Gastroesophageal sphincter (tissue), 4 donors: ENCODE measurements at regions not wholly inside any gene's neighbourhood (a gene's known extent, or its start where the extent isn't known, plus 50 kb on each side); places are given as distances from the start of the nearest gene placed in this dataset.

Experiments
- ATAC-seq: fragments of 150-250 bp; one replicate; pipeline ENCODE4 v1.9.1; 2016; ENCODE audit warnings: mild to moderate bottlenecking, moderate library complexity
- H3K27ac ChIP-seq, 4 donors: fragments of 200-600 bp; sonication (generic) in 3 of 4; 1 replicate in 3 of 4; 2 replicates in 1 of 4; pipeline ENCODE4 v1.5.1; 2016 to 2019
- H3K27me3 ChIP-seq: fragments of 200-600 bp; sonication (generic); one replicate; pipeline ENCODE4 v1.5.1; 2019
- H3K36me3 ChIP-seq, 2 donors: fragments of 200-600 bp; sonication (generic); one replicate each; pipeline ENCODE4 v1.5.1; 2019; ENCODE audit warnings: control low read depth in 1 of 2
- H3K4me1 ChIP-seq, 3 donors: fragments of 200-600 bp; sonication (generic); 1 replicate in 2 of 3; 2 replicates in 1 of 3; pipeline ENCODE4 v1.5.1; 2016 to 2019; ENCODE audit warnings: control low read depth in 2 of 3
- H3K4me3 ChIP-seq, 2 donors: fragments of 200-600 bp; sonication (generic); one replicate each; pipeline ENCODE4 v1.5.1; 2019; ENCODE audit warnings: mild to moderate bottlenecking in 1 of 2, moderate library complexity in 1 of 2
- H3K9me3 ChIP-seq, 3 donors: fragments of 200-600 bp; sonication (generic); one replicate each; pipeline ENCODE4 v1.5.1; 2017 to 2019; ENCODE audit warnings: control low read depth in 2 of 3
- CTCF ChIP-seq, 4 experiments: fragments of 200-600 bp in 2 of 4; fragments of 450-650 bp in 2 of 4; sonication (generic) in 1 of 4; IDR thresholded peaks; one replicate each; pipeline ENCODE4 v1.5.1; 2017 to 2019; ENCODE audit warnings: antibody characterized with exemption in 4 of 4, mild to moderate bottlenecking in 2 of 4, moderate library complexity in 2 of 4
- EP300 ChIP-seq: sonication (generic); formaldehyde crosslinking; IDR thresholded peaks from one replicate; pipeline ENCODE4 v1.6.1; 2017; ENCODE audit warnings: antibody characterized with exemption, mild to moderate bottlenecking
- POLR2A ChIP-seq, 2 donors: fragments of 450-650 bp; IDR thresholded peaks; one replicate each; pipeline ENCODE4 v1.6.1; 2017; ENCODE audit warnings: antibody characterized with exemption in 2 of 2, mild to moderate bottlenecking in 2 of 2, moderate library complexity in 1 of 2
- POLR2AphosphoS5 ChIP-seq: sonication (generic); formaldehyde crosslinking; IDR thresholded peaks from one replicate; pipeline ENCODE4 v1.6.1; 2017; ENCODE audit warnings: antibody characterized with exemption
- WGBS, 2 donors: methylation state at CpG; one replicate each; pipeline ENCODE4 v1.1.5; 2018; ENCODE audit warnings: low coverage in 1 of 2; 5-methylcytosine and 5-hydroxymethylcytosine counted together

DNA sequence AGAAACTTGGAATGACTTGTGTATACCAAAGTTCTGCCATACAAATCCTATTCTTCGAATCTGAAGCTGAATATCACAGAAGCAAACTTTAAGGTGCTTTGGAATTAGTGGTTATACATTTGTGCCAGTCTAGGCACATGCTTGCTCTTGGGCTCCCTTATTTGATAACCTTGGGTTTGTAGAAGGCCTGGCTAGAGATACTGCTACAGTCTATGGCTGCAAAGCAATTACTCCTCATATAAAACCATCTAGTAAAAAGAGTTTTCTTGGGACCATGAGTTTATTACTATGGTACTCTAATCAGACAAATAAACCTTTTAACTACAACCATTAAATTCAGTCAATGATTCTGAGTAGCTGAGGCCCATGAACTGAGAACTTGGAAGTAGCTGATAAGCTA lies 92.5 kb upstream of the SLC13A1 start:
- H3K27ac ChIP-seq: no peak overlapping the region
- H3K4me3 ChIP-seq: no peak overlapping the region
- H3K4me1 ChIP-seq: no peaks in the 10 kb centered on the region
- WGBS, 2 donors: 73 to 100% methylated on average over 1 of the region's 1 CpG
- ATAC-seq: no peak
- no peaks in the 10 kb centered on the region for H3K9me3 ChIP-seq
- no peaks in the 10 kb centered on the region for H3K36me3 ChIP-seq
- H3K27me3 ChIP-seq: no peaks in the 10 kb centered on the region
- no peak for TF ChIP-seq CTCF (IDR thresholded peaks at IDR 0.05)
- no peak for TF ChIP-seq POLR2AphosphoS5
- TF ChIP-seq EP300: no peak
- TF ChIP-seq POLR2A (IDR thresholded peaks at IDR 0.05): no peak

DNA sequence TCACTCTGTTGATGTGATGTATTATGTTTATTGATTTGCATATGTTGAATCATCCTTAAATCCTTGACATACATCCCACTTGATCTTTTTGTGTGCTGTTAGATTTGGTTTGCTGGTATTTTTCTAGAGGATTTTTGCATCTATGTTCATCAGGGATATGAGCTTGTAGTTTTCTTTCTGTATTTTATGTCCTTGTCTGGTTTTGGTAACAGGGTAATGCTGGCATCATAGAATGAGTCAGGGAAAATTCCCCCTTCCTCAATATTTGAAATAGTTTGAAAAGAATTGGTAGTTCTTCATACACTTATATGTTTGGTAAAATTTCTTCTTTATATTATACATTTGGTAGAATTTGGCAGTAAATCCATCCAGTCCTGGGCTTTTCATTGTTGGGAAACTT lies 89.4 kb upstream of the SLC13A1 start:
- TF ChIP-seq CTCF (IDR thresholded peaks at IDR 0.05) (no peak), POLR2AphosphoS5 (no peak), POLR2A (IDR thresholded peaks at IDR 0.05) (no peak), EP300 (no peak)
- Histone ChIP-seq H3K9me3 (no peaks in the 10 kb centered on the region), H3K36me3 (no peaks in the 10 kb centered on the region), H3K27me3 (no peaks in the 10 kb centered on the region), H3K4me1 (no peaks in the 10 kb centered on the region), H3K4me3 (no peak overlapping the region), H3K27ac (no peak overlapping the region)
- no peak for ATAC-seq

DNA sequence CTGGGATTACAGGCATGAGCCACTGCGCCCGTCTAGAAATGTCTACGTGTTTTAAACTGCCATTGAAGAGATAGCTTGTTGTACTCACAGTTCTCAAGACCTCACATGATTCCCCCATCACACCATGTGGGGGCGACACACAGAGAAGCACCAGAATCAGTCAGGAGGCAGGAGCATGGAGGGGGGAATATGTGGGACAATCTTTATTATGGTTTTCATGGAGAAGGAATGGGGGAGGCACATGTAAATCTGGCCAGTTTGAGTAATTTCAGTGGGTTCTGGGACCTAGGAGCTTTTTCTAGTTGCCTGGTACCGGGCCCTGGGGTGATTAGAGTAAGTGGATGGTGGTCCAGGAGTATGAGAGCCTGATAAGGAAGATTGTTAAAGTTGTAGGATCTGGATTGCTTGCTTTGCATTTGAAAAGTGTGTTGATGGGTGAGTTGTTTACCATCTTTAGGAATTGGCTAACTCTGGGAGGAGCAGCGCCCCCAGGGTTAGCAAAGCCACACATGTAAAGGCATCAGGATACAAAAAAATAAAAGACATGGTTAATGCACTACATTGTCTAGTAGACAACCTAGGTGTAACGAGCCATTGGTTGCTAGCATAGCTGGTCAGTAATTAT lies 85.4 kb upstream of the SLC13A1 start:
- Histone ChIP-seq H3K4me1 (no peaks in the 10 kb centered on the region), H3K27me3 (no peaks in the 10 kb centered on the region), H3K27ac (no peak overlapping the region), H3K36me3 (no peaks in the 10 kb centered on the region), H3K9me3 (no peaks in the 10 kb centered on the region), H3K4me3 (no peak overlapping the region)
- WGBS, 2 donors: 56 to 65% methylated on average over 3 to 4 of the region's 7 CpGs
- TF ChIP-seq POLR2A (IDR thresholded peaks at IDR 0.05) (no peak), CTCF (IDR thresholded peaks at IDR 0.05) (no peak)
- no peak for ATAC-seq

DNA sequence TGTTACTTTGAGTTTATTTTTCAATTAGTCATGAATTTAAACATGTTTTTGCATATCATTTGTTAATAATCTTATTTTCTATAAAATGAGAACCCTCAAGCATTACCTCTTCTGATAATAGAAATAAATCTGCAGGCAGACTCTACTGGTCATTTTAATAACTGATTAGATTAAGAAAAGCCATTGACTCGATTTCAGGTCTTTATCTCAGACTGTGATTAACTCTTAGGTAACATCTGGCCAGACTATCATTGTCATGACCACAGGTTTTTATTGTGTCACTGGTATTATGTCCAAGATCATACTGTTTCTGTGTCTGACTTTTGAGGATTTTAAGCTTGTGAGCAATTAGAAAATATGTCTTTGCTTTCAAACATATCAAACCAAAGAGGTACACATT lies 83.6 kb upstream of the SLC13A1 start:
- Histone ChIP-seq H3K4me1 (no peaks in the 10 kb centered on the region), H3K27ac (no peak overlapping the region), H3K27me3 (no peaks in the 10 kb centered on the region), H3K9me3 (no peaks in the 10 kb centered on the region), H3K4me3 (no peak overlapping the region), H3K36me3 (no peaks in the 10 kb centered on the region)
- ATAC-seq: no peak
- WGBS, 2 donors: 38 to 42% methylated on average over 1 of the region's 1 CpG
- no peak for TF ChIP-seq EP300
- no peak for TF ChIP-seq POLR2A (IDR thresholded peaks at IDR 0.05)
- TF ChIP-seq POLR2AphosphoS5: no peak
- TF ChIP-seq CTCF (IDR thresholded peaks at IDR 0.05): no peak

- H3K27ac ChIP-seq: no peak overlapping the region
- H3K27me3 ChIP-seq: no peaks in the 10 kb centered on the region
- no peak for ATAC-seq
- no peaks in the 10 kb centered on the region for H3K36me3 ChIP-seq
- H3K4me3 ChIP-seq: no peak overlapping the region
- no peaks in the 10 kb centered on the region for H3K4me1 ChIP-seq
- no peaks in the 10 kb centered on the region for H3K9me3 ChIP-seq
- TF ChIP-seq CTCF (IDR thresholded peaks at IDR 0.05) (no peak), POLR2A (IDR thresholded peaks at IDR 0.05) (no peak), POLR2AphosphoS5 (no peak), EP300 (no peak)
Measured at GRCh38 chr7:123282181-123282580, 82.4 kb upstream of the SLC13A1 start.
